A172 (cell line): ENCODE measurements at regions not wholly inside any gene's neighbourhood (a gene's known extent, or its start where the extent isn't known, plus 50 kb on each side); places are given as distances from the start of the nearest gene placed in this dataset.

Source experiments
- DNase-seq: peaks from one replicate; pipeline ENCODE4 v3.0.0-alpha.2; 2015; ENCODE audit warnings: low spot score

GRCh38 chr20:24815931-24816330 is 133.1 kb upstream of the CST7 start:
- no peak for DNase-seq

DNA sequence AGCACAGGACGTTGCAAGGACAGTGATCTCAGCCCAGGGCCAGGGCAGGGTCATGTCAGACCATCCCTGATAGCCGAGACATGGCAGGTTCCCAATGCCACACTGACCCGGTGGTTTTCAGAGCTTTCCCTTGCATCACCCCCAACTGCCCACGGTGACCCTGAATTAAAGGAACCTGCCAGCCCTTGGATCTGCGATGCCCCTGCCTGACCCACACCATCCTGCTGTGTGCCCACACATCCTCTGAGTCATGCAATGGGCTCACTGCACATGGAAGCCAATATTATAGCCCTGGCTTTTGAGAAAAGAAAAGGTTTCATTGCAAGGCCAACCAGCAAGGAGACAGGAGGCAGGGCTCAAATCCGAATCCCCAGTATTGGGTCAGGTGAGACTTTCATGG is 132.6 kb upstream of the CST7 start:
- DNase-seq: peak; percentile 52

GRCh38 chr20:24816907-24817306 is 132.2 kb upstream of the CST7 start:
- no peak for DNase-seq

DNA sequence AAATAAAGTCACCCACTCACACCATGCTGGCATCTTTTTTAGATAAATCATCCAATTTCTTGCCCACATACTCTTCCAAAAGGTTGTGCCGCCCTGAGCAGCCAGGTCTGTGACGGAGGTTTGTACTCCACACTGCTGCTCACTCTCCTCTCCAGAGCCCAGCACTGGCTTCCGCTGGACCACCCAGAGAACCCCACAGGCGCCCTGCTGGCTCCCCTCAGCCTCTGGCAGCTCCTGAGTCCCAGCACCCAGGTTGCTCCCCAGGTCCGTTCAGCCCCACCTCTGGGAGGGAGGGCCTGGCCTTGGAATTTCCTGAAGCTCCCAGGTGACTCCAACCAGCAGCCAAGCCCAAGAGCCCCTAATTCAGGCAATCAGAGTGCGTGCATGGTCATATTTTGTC is 131.7 kb upstream of the CST7 start:
- no peak for DNase-seq

DNA sequence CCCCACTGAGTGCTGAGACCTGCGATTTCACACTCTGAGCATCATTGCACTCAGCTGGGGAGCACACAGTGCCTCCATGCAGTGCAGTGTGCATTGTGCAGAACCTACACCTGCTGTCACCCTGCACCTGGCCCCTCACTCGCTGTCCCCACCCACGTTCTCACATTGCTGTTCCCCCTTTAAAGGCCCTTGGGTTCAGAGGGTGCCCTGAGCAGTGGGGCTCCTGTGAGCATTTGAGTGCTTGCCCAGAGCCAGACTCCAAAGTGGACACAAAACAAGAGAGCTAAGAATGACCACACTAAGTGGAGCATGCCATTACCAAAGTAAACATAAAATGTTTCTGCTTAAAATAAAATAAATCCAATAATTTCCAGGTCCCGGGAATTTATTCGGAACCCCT is 131.0 kb upstream of the CST7 start:
- DNase-seq: no peak

GRCh38 chr20:24819331-24819965 is 129.6 kb upstream of the CST7 start:
- DNase-seq: no peak

DNA sequence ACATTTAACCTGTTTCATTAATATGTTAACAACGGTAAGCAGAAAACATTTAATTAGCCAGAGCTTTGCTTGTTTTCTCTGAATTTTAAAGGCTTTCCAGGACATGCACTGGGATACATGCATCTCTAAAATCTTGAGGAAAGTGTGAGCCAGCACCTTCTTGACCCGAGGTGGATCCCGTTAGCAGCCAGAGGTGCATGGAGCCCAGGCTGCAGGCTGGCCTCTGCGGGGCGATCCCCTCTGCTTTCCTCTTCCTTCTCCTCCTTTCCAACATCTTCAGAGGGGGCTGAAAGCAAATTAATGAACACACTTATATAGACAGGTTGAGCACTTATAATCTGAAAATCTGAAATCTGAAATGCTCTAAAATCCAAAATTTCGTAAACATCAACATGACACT is 128.7 kb upstream of the CST7 start:
- no peak for DNase-seq

DNA sequence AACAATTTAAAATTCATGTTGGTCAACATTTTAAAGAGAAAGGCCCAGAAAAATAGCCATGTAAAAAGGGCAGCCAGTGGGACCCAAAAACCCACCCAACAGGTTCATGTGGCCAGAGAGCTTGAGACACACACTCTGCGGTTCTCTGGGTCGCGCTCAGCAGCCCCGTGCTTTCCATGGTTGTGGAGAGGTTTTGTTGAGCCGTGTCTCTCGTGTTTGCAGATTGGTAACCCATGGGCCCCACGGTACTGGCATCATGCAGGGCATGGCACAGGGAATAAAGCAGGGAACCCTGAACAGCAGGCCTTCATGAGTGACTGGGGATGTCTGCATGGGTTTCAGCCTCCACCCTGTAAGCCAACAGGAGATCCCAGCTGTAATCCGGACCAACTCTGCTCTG is 127.7 kb upstream of the CST7 start:
- no peak for DNase-seq

DNA sequence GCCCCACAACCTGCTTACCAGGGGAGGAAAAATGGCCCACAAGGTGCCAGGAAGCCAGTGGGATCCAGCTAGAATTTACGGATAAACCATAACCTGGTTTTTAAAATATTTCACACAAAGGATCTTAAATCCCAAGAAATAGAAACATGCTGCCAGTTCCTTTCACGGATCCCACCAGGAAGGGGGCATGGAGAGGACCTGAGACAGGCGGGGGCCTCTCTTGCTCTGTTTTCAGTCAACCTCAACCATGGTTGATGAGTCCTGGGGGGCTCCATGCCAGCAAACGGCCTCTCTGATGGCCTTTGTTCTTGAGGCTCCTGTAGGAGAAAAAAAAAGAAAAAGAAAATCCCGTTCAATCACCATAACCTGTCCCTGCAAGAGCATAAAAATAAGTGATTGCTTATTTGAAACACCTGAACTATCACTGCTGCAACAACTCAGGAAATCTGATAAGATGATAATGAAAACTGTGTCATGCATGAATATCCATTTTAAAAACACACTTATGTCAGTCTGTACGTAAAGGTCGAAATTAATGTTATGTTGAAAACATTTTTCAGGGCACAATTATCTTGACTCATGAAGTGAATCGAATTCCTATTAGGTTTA is 125.8 kb upstream of the CST7 start:
- DNase-seq: no peak

GRCh38 chr20:24823989-24824693 is 124.9 kb upstream of the CST7 start:
- DNase-seq: no peak

DNA sequence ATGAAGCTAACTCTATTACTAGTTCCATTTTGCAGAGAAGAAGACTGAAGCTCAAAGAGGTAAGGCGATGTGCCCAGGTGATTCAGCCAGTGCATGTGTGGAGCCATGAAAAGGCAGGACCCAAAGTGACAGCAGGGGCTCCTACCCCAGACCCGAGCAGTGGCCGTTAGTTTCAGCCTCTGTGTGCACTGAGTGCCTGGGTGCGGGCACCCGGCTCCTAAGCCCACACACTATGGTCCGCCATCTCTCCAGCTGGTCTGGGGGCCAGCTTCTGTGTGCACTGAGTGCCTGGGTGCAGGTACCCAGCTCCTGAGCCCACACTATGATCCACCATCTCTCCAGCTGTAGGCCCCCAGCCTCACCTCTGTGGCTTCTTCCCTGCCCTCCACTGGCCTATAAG is 123.5 kb upstream of the CST7 start:
- no peak for DNase-seq

DNA sequence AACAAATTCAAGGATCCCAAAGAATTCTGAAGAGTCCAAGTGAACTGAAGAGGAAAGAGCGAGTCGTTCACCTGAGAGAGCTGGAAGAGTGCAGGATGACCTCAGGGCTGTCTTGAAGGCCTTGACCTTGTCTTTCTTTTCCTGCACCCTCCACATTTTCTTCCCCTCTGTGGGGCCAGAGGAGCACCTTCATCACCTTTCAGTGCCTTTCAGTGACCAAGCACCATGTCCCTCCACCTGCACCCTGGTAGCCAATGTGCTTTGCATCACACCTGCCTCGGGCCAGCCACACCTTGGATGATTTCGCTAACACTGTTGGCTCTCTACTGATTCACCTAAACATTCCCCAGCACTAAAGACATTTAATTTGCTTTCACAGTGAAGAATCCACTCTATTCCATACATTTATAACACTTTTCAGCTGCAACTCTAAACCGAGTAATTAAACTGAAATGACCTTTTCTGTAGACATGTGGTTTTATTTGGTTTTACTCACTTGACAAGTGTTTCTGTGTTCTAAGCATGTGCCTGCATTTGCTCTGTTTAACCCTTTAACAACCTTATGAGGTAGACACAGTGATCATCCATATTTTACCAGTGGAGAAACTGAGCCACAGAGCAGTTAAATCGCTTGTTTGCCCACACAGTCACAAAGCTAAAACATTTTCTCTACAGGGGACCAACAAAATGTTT is 121.3 kb upstream of the CST7 start:
- no peak for DNase-seq

- no peak for DNase-seq
Measured at GRCh38 chr20:24828992-24829648, 119.9 kb upstream of the CST7 start.

GRCh38 chr20:24829649-24830370 is 119.3 kb upstream of the CST7 start:
- DNase-seq: no peak

GRCh38 chr20:24830649-24831048 is 118.4 kb upstream of the CST7 start:
- DNase-seq: no peak

GRCh38 chr20:24831232-24831631 is 117.8 kb upstream of the CST7 start:
- DNase-seq: no peak

DNA sequence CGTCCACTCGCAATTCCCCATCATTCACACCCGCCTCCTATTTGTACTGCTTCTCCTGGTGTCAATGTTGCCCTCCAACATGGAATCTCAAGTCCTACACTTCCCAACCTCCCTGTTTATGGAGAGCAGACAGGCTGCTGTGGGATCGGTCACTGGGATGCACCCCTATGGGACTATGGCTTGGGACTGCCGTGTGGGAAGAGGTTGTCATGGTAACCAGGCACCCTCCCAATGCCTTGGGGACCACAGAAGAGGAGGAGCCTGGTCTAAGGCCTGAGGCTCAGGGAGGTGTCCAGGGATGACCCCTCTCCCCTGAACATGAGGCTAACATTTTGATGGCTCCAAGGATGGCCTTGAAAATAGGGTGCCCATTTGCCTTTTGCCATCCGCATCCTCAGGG is 116.6 kb upstream of the CST7 start:
- no peak for DNase-seq

GRCh38 chr20:24833592-24833991 is 115.5 kb upstream of the CST7 start:
- DNase-seq: no peak

- no peak for DNase-seq
Measured at GRCh38 chr20:24834310-24834709, 114.8 kb upstream of the CST7 start.

- DNase-seq: no peak
Measured at GRCh38 chr20:24835195-24835594, 113.9 kb upstream of the CST7 start.

- DNase-seq: no peak
Measured at GRCh38 chr20:24836041-24836533, 113.0 kb upstream of the CST7 start.
